Uterus (tissue), 3 donors: ENCODE measurements at regions not wholly inside any gene's neighbourhood (a gene's known extent, or its start where the extent isn't known, plus 50 kb on each side); places are given as distances from the start of the nearest gene placed in this dataset.

ENCODE experiments used
- DNase-seq, 2 donors: peaks; one replicate each; pipeline ENCODE4 v3.0.0-alpha.2; 2019 to 2020
- H3K27ac ChIP-seq, 2 donors: fragments of 200-600 bp; sonication (generic); 1 replicate in 1 of 2; 2 replicates in 1 of 2; pipeline ENCODE4 v1.5.1; 2016 to 2018
- H3K27me3 ChIP-seq, 2 donors: fragments of 200-600 bp; sonication (generic); one replicate each; pipeline ENCODE4 v1.5.1; 2018 to 2019; ENCODE audit warnings: control low read depth in 1 of 2
- H3K36me3 ChIP-seq, 2 donors: fragments of 200-600 bp; sonication (generic); one replicate each; pipeline ENCODE4 v1.5.1; 2019; ENCODE audit warnings: control low read depth in 1 of 2
- H3K4me1 ChIP-seq, 2 donors: fragments of 200-600 bp; sonication (generic); one replicate each; pipeline ENCODE4 v1.5.1; 2018 to 2019; ENCODE audit warnings: control low read depth in 1 of 2
- H3K4me3 ChIP-seq, 2 donors: fragments of 200-600 bp; sonication (generic); 1 replicate in 1 of 2; 2 replicates in 1 of 2; pipeline ENCODE4 v1.5.1; 2018 to 2019; ENCODE audit warnings: mild to moderate bottlenecking in 1 of 2
- H3K9me3 ChIP-seq, 2 donors: fragments of 200-600 bp; sonication (generic); one replicate each; pipeline ENCODE4 v1.5.1; 2019; ENCODE audit warnings: control low read depth in 1 of 2
- CTCF ChIP-seq, 4 experiments: fragments of 200-600 bp in 2 of 4; fragments of 450-650 bp in 2 of 4; sonication (generic) in 2 of 4; IDR thresholded peaks; one replicate each; pipeline ENCODE4 v1.5.1; 2016 to 2019; ENCODE audit warnings: antibody characterized with exemption in 4 of 4, mild to moderate bottlenecking in 2 of 4, moderate library complexity in 1 of 4
- POLR2A ChIP-seq, 2 donors: fragments of 450-650 bp; IDR thresholded peaks; one replicate each; pipeline ENCODE4 v1.6.1; 2016; ENCODE audit warnings: antibody characterized with exemption in 2 of 2, mild to moderate bottlenecking in 1 of 2, moderate library complexity in 1 of 2
- intact Hi-C: fragments of 100-400 bp; cut with DNase I; formaldehyde crosslinking; loops from one replicate; pipeline ENCODE4 v1.15.1; 2023; ENCODE audit warnings: low total_unique reads
- donor health status: DM: yes; HTN: yes; CAD: no.

GRCh38 chr10:33114451-33114952, 156.5 kb upstream of the ITGB1 start:
- H3K4me3 ChIP-seq, result no peak overlapping the region
- H3K4me1 ChIP-seq, result no peaks in the 10 kb centered on the region
- intact Hi-C loops, result no loop called here
- no peak overlapping the region for H3K27ac ChIP-seq
- no peak for DNase-seq
- H3K36me3 ChIP-seq, result no peaks in the 10 kb centered on the region
- H3K9me3 ChIP-seq, result no peaks in the 10 kb centered on the region
- no peak for TF ChIP-seq CTCF (IDR thresholded peaks at IDR 0.05)
- no peak for TF ChIP-seq POLR2A (IDR thresholded peaks at IDR 0.05)
- H3K27me3 ChIP-seq, result no peaks in the 10 kb centered on the region

GRCh38 chr10:33113466-33113865, 155.4 kb upstream of the ITGB1 start:
- Histone ChIP-seq H3K27ac (no peak overlapping the region), H3K4me3 (no peak overlapping the region), H3K9me3 (no peaks in the 10 kb centered on the region), H3K4me1 (no peaks in the 10 kb centered on the region), H3K36me3 (no peaks in the 10 kb centered on the region), H3K27me3 (no peaks in the 10 kb centered on the region)
- intact Hi-C loops, result no loop called here
- DNase-seq, result no peak
- TF ChIP-seq CTCF (IDR thresholded peaks at IDR 0.05), result no peak
- no peak for TF ChIP-seq POLR2A (IDR thresholded peaks at IDR 0.05)

- H3K9me3 ChIP-seq, result no peaks in the 10 kb centered on the region
- H3K27me3 ChIP-seq, result no peaks in the 10 kb centered on the region
- intact Hi-C loops, result no loop called here
Observed at GRCh38 chr10:33112831-33113455, 154.9 kb upstream of the ITGB1 start.

GRCh38 chr10:33111488-33112051, 153.5 kb upstream of the ITGB1 start:
- intact Hi-C loops, result no loop called here

More at GRCh38 chr10:33112831-33113455, 154.9 kb upstream of the ITGB1 start:
- TF ChIP-seq POLR2A (IDR thresholded peaks at IDR 0.05) (no peak), CTCF (IDR thresholded peaks at IDR 0.05) (no peak)
- H3K4me3 ChIP-seq, result no peak overlapping the region
- H3K4me1 ChIP-seq, result no peaks in the 10 kb centered on the region
- no peak for DNase-seq
- H3K27ac ChIP-seq, result no peak overlapping the region
- H3K36me3 ChIP-seq, result no peaks in the 10 kb centered on the region

More at GRCh38 chr10:33111488-33112051, 153.5 kb upstream of the ITGB1 start:
- Histone ChIP-seq H3K9me3 (no peaks in the 10 kb centered on the region), H3K4me3 (no peak overlapping the region), H3K27ac (no peak overlapping the region), H3K36me3 (no peaks in the 10 kb centered on the region), H3K27me3 (no peaks in the 10 kb centered on the region), H3K4me1 (no peaks in the 10 kb centered on the region)
- no peak for TF ChIP-seq CTCF (IDR thresholded peaks at IDR 0.05)
- TF ChIP-seq POLR2A (IDR thresholded peaks at IDR 0.05), result no peak
- DNase-seq, result no peak
